WERI-Rb-1 (cell line): ENCODE measurements at regions not wholly inside any gene's neighbourhood (a gene's known extent, or its start where the extent isn't known, plus 50 kb on each side); places are given as distances from the start of the nearest gene placed in this dataset.

Experiments used
- DNase-seq: peaks from one replicate; pipeline ENCODE4 v3.0.0-alpha.2; 2020
- H3K27ac ChIP-seq: fragments of 250-450 bp; sonication (Bioruptor Pico); 2 replicates; pipeline ENCODE4 v1.5.1; 2020; ENCODE audit warnings: mild to moderate bottlenecking, moderate library complexity
- H3K27me3 ChIP-seq: fragments of 250-450 bp; sonication (Bioruptor Pico); 2 replicates; pipeline ENCODE4 v1.5.1; 2021; ENCODE audit warnings: mild to moderate bottlenecking, low read depth, moderate library complexity; ENCODE audit not compliant: insufficient read depth, severe bottlenecking
- H3K36me3 ChIP-seq: fragments of 250-450 bp; sonication (Bioruptor Pico); 2 replicates; pipeline ENCODE4 v1.5.1; 2020; ENCODE audit warnings: mild to moderate bottlenecking, moderate library complexity
- H3K4me3 ChIP-seq: 2 replicates; pipeline ENCODE4 v1.5.1; 2011; ENCODE audit warnings: low read depth, mild to moderate bottlenecking, control low read depth, low read length
- H3K9me3 ChIP-seq: fragments of 250-450 bp; sonication (Bioruptor Pico); 2 replicates; pipeline ENCODE4 v1.5.1; 2021; ENCODE audit warnings: mild to moderate bottlenecking, moderate library complexity; ENCODE audit not compliant: severe bottlenecking
- CTCF ChIP-seq: IDR thresholded peaks from 2 replicates; pipeline ENCODE4 v1.5.1; 2011; ENCODE audit warnings: low read depth, mild to moderate bottlenecking, control low read depth, inconsistent platforms, low read length

GRCh38 chr1:98503771-98504170 is 157.8 kb upstream of the SNX7 start:
- Histone ChIP-seq H3K9me3 (peaks cover 4% of the 10 kb centered on the region), H3K27ac (no peak overlapping the region), H3K4me3 (no peak overlapping the region), H3K27me3 (no peaks in the 10 kb centered on the region), H3K36me3 (no peaks in the 10 kb centered on the region)
- TF ChIP-seq CTCF: no peak
- DNase-seq: no peak

GRCh38 chr1:98502937-98503336 is 158.6 kb upstream of the SNX7 start:
- no peaks in the 10 kb centered on the region for H3K36me3 ChIP-seq
- no peak for TF ChIP-seq CTCF
- no peak for DNase-seq
- H3K9me3 ChIP-seq: peaks cover 4% of the 10 kb centered on the region
- H3K4me3 ChIP-seq: no peak overlapping the region
- H3K27ac ChIP-seq: no peak overlapping the region
- no peaks in the 10 kb centered on the region for H3K27me3 ChIP-seq

- DNase-seq: no peak
- no peaks in the 10 kb centered on the region for H3K27me3 ChIP-seq
- no peak overlapping the region for H3K4me3 ChIP-seq
- no peak overlapping the region for H3K27ac ChIP-seq
- no peak for TF ChIP-seq CTCF
- H3K9me3 ChIP-seq: no peaks in the 10 kb centered on the region
- no peaks in the 10 kb centered on the region for H3K36me3 ChIP-seq
Measured at GRCh38 chr1:98500324-98500723, 161.2 kb upstream of the SNX7 start.

GRCh38 chr1:98498651-98499050 is 162.9 kb upstream of the SNX7 start:
- no peak for TF ChIP-seq CTCF
- Histone ChIP-seq H3K27me3 (no peaks in the 10 kb centered on the region), H3K36me3 (no peaks in the 10 kb centered on the region)

GRCh38 chr1:98497497-98497896 is 164.0 kb upstream of the SNX7 start:
- Histone ChIP-seq H3K27ac (no peak overlapping the region), H3K9me3 (no peaks in the 10 kb centered on the region), H3K4me3 (no peak overlapping the region), H3K27me3 (no peaks in the 10 kb centered on the region), H3K36me3 (no peaks in the 10 kb centered on the region)
- TF ChIP-seq CTCF: no peak
- DNase-seq: no peak

More at GRCh38 chr1:98498651-98499050, 162.9 kb upstream of the SNX7 start:
- H3K27ac ChIP-seq: no peak overlapping the region
- H3K4me3 ChIP-seq: no peak overlapping the region
- H3K9me3 ChIP-seq: no peaks in the 10 kb centered on the region
- DNase-seq: no peak

- no peaks in the 10 kb centered on the region for H3K9me3 ChIP-seq
- no peak overlapping the region for H3K4me3 ChIP-seq
- no peak for DNase-seq
- no peaks in the 10 kb centered on the region for H3K36me3 ChIP-seq
- H3K27ac ChIP-seq: no peak overlapping the region
- TF ChIP-seq CTCF: no peak
- no peaks in the 10 kb centered on the region for H3K27me3 ChIP-seq
Measured at GRCh38 chr1:98496256-98496995, 165.1 kb upstream of the SNX7 start.
